CD14-positive monocyte (primary cell): ENCODE measurements at regions not wholly inside any gene's neighbourhood (a gene's known extent, or its start where the extent isn't known, plus 50 kb on each side); places are given as distances from the start of the nearest gene placed in this dataset.
A peak's percentile ranks its signal among the peaks of the same experiment; 100 is the strongest.

ENCODE experiments used
- DNase-seq, 3 donors: peaks; one replicate each; pipeline ENCODE4 v3.0.0-alpha.2; 2011 to 2022
- H2AFZ ChIP-seq: 2 replicates; pipeline ENCODE4 v1.6.0; 2012; ENCODE audit warnings: mild to moderate bottlenecking, low read depth, low read length, inconsistent platforms; ENCODE audit not compliant: insufficient read depth, poor library complexity, severe bottlenecking
- H3K27ac ChIP-seq, 2 donors: 1 replicate in 1 of 2; 2 replicates in 1 of 2; pipeline ENCODE4 v1.5.1; 2012 to 2013; ENCODE audit warnings: low read length in 2 of 2, control low read depth in 1 of 2, inconsistent platforms in 1 of 2, low read depth in 1 of 2, mild to moderate bottlenecking in 1 of 2
- H3K27me3 ChIP-seq, 2 donors: one replicate each; pipeline versions ENCODE4 v1.6.0 to v1.6.1; 2011 to 2013; ENCODE audit warnings: low read length in 2 of 2; ENCODE audit not compliant: control insufficient read depth in 2 of 2, insufficient read depth in 2 of 2
- H3K36me3 ChIP-seq, 2 donors: replicated peaks in 1 of 2; 1 replicate in 1 of 2; 2 replicates in 1 of 2; pipeline versions ENCODE4 v1.5.1 to v1.6.1; 2012 to 2013; ENCODE audit warnings: low read length in 2 of 2, control low read depth in 1 of 2, inconsistent platforms in 1 of 2, mild to moderate bottlenecking in 1 of 2; ENCODE audit not compliant: insufficient read depth in 2 of 2, control insufficient read depth in 1 of 2
- H3K4me1 ChIP-seq, 2 donors: 1 replicate in 1 of 2; 2 replicates in 1 of 2; pipeline versions ENCODE4 v1.5.1 to v1.6.1; 2012 to 2013; ENCODE audit warnings: low read length in 2 of 2, control low read depth in 1 of 2, inconsistent platforms in 1 of 2, mild to moderate bottlenecking in 1 of 2, moderate library complexity in 1 of 2; ENCODE audit not compliant: insufficient read depth in 2 of 2, control insufficient read depth in 1 of 2
- H3K4me2 ChIP-seq: replicated peaks from 2 replicates; pipeline ENCODE3; 2012; ENCODE audit warnings: low read length, moderate library complexity, mild to moderate bottlenecking; ENCODE audit not compliant: poor library complexity, severe bottlenecking; ENCODE audit errors: extremely low read depth
- H3K4me3 ChIP-seq, 3 experiments: fragments of 200-600 bp in 1 of 3; sonication (generic) in 1 of 3; replicated peaks in 1 of 3; 1 replicate in 2 of 3; 2 replicates in 1 of 3; pipeline ENCODE4 v1.5.1; 2011 to 2013; ENCODE audit warnings: low read length in 3 of 3, mild to moderate bottlenecking in 3 of 3, control low read depth in 2 of 3, low read depth in 2 of 3, inconsistent platforms in 1 of 3, moderate library complexity in 1 of 3
- H3K79me2 ChIP-seq: 2 replicates; pipeline ENCODE4 v1.6.0; 2012; ENCODE audit warnings: mild to moderate bottlenecking, control low read depth, inconsistent platforms, low read length, moderate library complexity; ENCODE audit not compliant: insufficient read depth
- H3K9ac ChIP-seq: 2 replicates; pipeline ENCODE4 v1.6.0; 2017; ENCODE audit warnings: low read length, mild to moderate bottlenecking; ENCODE audit not compliant: insufficient read depth, poor library complexity, severe bottlenecking
- H3K9me3 ChIP-seq, 2 donors: replicated peaks in 1 of 2; 1 replicate in 1 of 2; 2 replicates in 1 of 2; pipeline versions ENCODE4 v1.5.1 to v1.6.1; 2012 to 2013; ENCODE audit warnings: low read length in 2 of 2, control low read depth in 1 of 2; ENCODE audit not compliant: control insufficient read depth in 1 of 2, insufficient read depth in 1 of 2
- H4K20me1 ChIP-seq: 2 replicates; pipeline ENCODE4 v1.6.0; 2012; ENCODE audit warnings: mild to moderate bottlenecking, low read length, control low read depth, moderate library complexity; ENCODE audit not compliant: insufficient read depth
- H3K27ac Mint-ChIP-seq, 7 donors: one replicate each; pipeline ENCODE4 v1.8.0; 2020; ENCODE audit warnings: mild to moderate bottlenecking in 7 of 7, mixed read lengths in 7 of 7, moderate library complexity in 6 of 7, inconsistent platforms in 2 of 7
- H3K27me3 Mint-ChIP-seq, 3 donors: one replicate each; pipeline ENCODE4 v1.8.0; 2021 to 2022; ENCODE audit warnings: low read depth in 3 of 3, mild to moderate bottlenecking in 3 of 3, mixed read lengths in 3 of 3, moderate library complexity in 3 of 3, inconsistent platforms in 1 of 3
- H3K36me3 Mint-ChIP-seq, 2 donors: one replicate each; pipeline ENCODE4 v1.8.0; 2020; ENCODE audit warnings: mixed read lengths in 2 of 2, inconsistent platforms in 1 of 2, mild to moderate bottlenecking in 1 of 2
- H3K4me1 Mint-ChIP-seq: one replicate; pipeline ENCODE4 v1.8.0; 2020; ENCODE audit warnings: mild to moderate bottlenecking, mixed read lengths
- H3K4me3 Mint-ChIP-seq, 2 donors: one replicate each; pipeline ENCODE4 v1.8.0; 2020; ENCODE audit warnings: mild to moderate bottlenecking in 2 of 2, mixed read lengths in 2 of 2, moderate library complexity in 1 of 2
- H3K9me3 Mint-ChIP-seq, 7 donors: one replicate each; pipeline ENCODE4 v1.8.0; 2020 to 2022; ENCODE audit warnings: mixed read lengths in 7 of 7, mild to moderate bottlenecking in 6 of 7, moderate library complexity in 6 of 7, inconsistent platforms in 2 of 7
- WGBS: methylation state at CpG from one replicate; pipeline ENCODE4 v1.1.5; 2013; ENCODE audit warnings: missing lambda C conversion rate; ENCODE audit not compliant: insufficient coverage; 5-methylcytosine and 5-hydroxymethylcytosine counted together
- intact Hi-C, 2 donors: fragments of 100-400 bp; cut with micrococcal nuclease; formaldehyde crosslinking; loops; one replicate each; pipeline versions ENCODE4 v1.15.0 to v1.15.1; 2023
- TF ChIP-seq, protein P1 (sequence below): fragments of 200-600 bp; IDR thresholded peaks from one replicate; pipeline ENCODE4 v1.8.0; 2022; ENCODE audit warnings: antibody characterized with exemption, mild to moderate bottlenecking

DNA sequence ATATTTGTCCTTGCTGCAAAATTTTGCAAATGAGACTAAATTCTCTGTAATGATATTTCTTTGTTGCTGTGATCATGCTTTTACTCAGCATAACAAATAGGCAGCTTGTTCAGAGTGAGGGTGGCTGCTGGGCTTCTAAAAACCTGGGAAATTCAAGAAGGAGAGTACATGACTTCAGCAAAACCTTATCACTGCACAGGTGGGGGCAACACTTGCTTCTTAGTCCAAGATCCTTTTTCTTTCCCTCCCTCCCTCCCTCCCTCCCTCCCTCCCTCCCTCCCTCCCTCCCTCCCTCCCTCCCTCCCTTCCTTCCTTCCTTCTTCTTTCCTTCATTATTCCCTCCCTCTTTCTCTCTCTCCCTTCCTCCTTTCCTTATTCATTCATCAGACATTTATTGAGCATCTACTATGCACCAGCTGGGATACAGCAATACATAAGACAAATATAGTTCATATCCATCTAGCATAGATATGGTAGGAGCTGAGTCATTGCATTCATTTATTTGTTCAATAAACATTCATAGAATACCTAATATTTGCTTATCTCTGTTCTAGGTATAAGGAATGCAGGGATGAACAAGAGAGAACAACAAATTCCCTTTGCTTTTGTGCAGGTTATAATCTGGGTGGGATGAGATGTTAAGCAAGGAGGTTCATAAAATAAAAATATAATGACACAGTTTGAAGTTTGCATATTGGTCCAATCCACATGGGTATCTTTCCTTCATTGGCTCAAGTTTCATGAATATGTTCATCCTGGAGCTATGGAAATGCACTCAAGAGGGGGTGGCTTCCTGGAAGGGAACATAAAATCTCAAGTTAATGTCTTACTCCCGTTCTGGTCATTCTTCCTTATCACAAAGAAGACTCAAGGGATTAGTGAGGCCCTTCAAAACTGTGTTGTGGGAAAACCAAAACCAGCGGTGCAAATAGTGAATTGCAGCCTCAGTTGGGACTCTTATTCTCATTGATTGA is 210.7 kb downstream of the PDCD6IP start:
- H3K9me3 ChIP-seq = no peaks in the 10 kb centered on the region
- Mint-ChIP-seq H3K9me3 (peaks cover 0 to 2% (median 0%) of the 10 kb centered on the region in 7 donors), H3K27ac (no peak overlapping the region), H3K27me3 (peaks cover 0 to 2% (median 0%) of the 10 kb centered on the region in 3 donors), H3K36me3 (no peaks in the 10 kb centered on the region), H3K4me3 (no peak overlapping the region), H3K4me1 (peaks cover 15% of the 10 kb centered on the region)
- H3K27ac ChIP-seq = no peak overlapping the region
- DNase-seq = no peak
- no peak overlapping the region for H3K4me3 ChIP-seq
- H2AFZ ChIP-seq = no peak overlapping the region
- WGBS = no CpG with 5 or more reads among the region's 2 CpGs
- no peaks in the 10 kb centered on the region for H3K36me3 ChIP-seq
- intact Hi-C loops = no loop called here
- no peak overlapping the region for H3K9ac ChIP-seq
- H3K4me2 ChIP-seq = no peak overlapping the region
- H3K27me3 ChIP-seq = no peaks in the 10 kb centered on the region
- no peaks in the 10 kb centered on the region for H3K4me1 ChIP-seq
- no peaks in the 10 kb centered on the region for H3K79me2 ChIP-seq
- TF ChIP-seq, protein P1, sequence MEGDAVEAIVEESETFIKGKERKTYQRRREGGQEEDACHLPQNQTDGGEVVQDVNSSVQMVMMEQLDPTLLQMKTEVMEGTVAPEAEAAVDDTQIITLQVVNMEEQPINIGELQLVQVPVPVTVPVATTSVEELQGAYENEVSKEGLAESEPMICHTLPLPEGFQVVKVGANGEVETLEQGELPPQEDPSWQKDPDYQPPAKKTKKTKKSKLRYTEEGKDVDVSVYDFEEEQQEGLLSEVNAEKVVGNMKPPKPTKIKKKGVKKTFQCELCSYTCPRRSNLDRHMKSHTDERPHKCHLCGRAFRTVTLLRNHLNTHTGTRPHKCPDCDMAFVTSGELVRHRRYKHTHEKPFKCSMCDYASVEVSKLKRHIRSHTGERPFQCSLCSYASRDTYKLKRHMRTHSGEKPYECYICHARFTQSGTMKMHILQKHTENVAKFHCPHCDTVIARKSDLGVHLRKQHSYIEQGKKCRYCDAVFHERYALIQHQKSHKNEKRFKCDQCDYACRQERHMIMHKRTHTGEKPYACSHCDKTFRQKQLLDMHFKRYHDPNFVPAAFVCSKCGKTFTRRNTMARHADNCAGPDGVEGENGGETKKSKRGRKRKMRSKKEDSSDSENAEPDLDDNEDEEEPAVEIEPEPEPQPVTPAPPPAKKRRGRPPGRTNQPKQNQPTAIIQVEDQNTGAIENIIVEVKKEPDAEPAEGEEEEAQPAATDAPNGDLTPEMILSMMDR = no peak
- H4K20me1 ChIP-seq = no peaks in the 10 kb centered on the region

DNA sequence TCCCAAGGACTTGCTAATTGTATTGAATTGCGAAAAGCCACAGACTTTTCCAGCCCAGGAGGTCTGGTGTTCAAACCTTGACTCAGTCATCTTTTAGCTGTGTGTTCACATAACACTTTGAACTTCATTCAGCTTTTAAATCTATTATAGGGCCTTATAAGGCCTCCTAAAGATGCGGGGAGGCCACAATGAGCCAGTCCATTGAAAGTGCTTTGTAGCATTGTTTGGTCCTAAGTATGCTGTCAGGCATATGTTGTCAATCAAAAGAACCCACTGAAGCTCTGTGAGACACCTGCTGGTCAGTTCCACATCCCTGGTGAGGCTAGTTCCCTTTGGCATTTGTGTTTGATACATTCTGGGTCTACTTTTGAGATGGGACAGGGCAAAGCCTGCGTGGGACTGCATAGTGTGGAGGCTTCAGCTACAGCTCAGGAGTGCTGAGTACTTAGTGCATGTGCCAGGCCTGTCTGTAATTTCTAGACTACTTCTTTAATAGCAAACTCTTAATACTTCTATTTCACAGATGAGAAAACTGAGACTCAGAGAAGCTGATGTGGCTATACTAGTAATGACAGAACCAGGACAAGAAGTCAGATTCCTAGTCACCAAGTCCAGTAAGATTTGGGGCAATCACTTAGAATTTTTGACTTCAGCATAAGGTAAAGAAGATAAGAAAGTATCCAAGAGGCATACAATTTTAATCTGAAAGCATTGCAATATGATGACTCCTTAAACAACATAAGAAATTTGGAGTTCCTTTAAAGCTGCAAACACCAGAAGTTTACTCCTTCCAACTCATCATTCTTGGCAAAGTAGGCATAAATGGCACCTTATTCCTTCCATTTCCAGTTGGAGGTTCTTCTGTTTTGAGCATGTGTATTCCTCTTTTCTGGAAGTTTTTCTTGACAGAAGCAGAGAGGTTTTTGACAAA is 213.0 kb downstream of the PDCD6IP start:
- Histone ChIP-seq H3K27me3 (no peaks in the 10 kb centered on the region), H3K79me2 (no peaks in the 10 kb centered on the region), H4K20me1 (no peaks in the 10 kb centered on the region), H3K27ac (no peak overlapping the region), H3K4me3 (no peak overlapping the region), H2AFZ (no peak overlapping the region), H3K4me2 (no peak overlapping the region), H3K4me1 (peaks cover 4 to 5% of the 10 kb centered on the region in 2 donors), H3K36me3 (no peaks in the 10 kb centered on the region), H3K9me3 (no peaks in the 10 kb centered on the region), H3K9ac (no peak overlapping the region)
- 83% methylated on average over 1 of the region's 3 CpGs for WGBS
- Mint-ChIP-seq H3K27me3 (peaks cover 0 to 2% (median 0%) of the 10 kb centered on the region in 3 donors), H3K4me1 (peaks cover 14% of the 10 kb centered on the region), H3K27ac (peak overlapping the region in 1 of 7 donors; percentile 25), H3K36me3 (no peaks in the 10 kb centered on the region), H3K4me3 (no peak overlapping the region), H3K9me3 (no peaks in the 10 kb centered on the region)
- no peak for DNase-seq
- TF ChIP-seq, protein P1 = no peak
- intact Hi-C loops = no loop called here
